Activated naive CD8-positive, alpha-beta T cell treated with anti-CD3 and anti-CD28 coated beads, Interleukin-2, amount 10 ng/mL, durations not matched to agents 7 days and 5 days (primary cell): ENCODE measurements at regions not wholly inside any gene's neighbourhood (a gene's known extent, or its start where the extent isn't known, plus 50 kb on each side); places are given as distances from the start of the nearest gene placed in this dataset.

ENCODE experiments used
- ATAC-seq: fragments of 150-1000 bp; cut with Tn5 transposase; one replicate; pipeline ENCODE4 v1.10.0; 2021; ENCODE audit warnings: low read depth, moderate library complexity
- POLR2A ChIA-PET: fragments of 350-600 bp; sonication (Branson Sonifier 250); formaldehyde crosslinking; loops from one replicate; lab custom pipeline; 2021; ENCODE audit warnings: antibody characterized with exemption; lab: Charles Lee
- DNase-seq: peaks from one replicate; pipeline ENCODE4 v3.0.0; 2021
- H3K27ac Mint-ChIP-seq: one replicate; pipeline ENCODE4 v1.8.0; 2022; ENCODE audit warnings: mild to moderate bottlenecking, mixed read lengths
- H3K27me3 Mint-ChIP-seq: one replicate; pipeline ENCODE4 v1.8.0; 2022; ENCODE audit warnings: mild to moderate bottlenecking, moderate library complexity, mixed read lengths
- H3K36me3 Mint-ChIP-seq: one replicate; pipeline ENCODE4 v1.8.0; 2021; ENCODE audit warnings: mild to moderate bottlenecking, mixed read lengths
- H3K4me1 Mint-ChIP-seq: one replicate; pipeline ENCODE4 v1.8.0; 2021; ENCODE audit warnings: mixed read lengths
- H3K4me3 Mint-ChIP-seq: one replicate; pipeline ENCODE4 v1.8.0; 2022; ENCODE audit warnings: mild to moderate bottlenecking, moderate library complexity, mixed read lengths
- H3K9me3 Mint-ChIP-seq: one replicate; pipeline ENCODE4 v1.8.0; 2021; ENCODE audit warnings: mixed read lengths

DNA sequence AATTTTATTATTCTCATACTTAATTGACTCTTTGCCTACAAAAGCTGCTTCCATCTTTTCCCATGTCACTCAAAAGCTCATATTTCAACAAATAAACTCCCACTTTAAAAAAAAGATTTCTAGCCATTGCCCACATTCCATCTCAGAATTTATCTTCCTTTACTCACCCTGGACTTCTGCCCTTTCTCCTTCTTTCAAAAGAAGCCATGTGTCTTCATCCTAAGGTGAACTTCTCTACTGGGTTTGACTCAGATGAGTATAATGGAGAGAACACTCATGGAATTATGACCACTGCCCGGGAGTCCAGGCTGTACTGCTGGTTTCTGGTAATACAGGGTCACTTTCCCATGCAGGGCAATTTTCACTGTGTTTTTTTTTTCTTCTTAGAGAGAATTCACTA lies 548.5 kb upstream of the ZNF462 start:
- H3K9me3 Mint-ChIP-seq: peaks cover 3% of the 10 kb centered on the region
- no peaks in the 10 kb centered on the region for H3K4me1 Mint-ChIP-seq
- ATAC-seq: no peak
- H3K27ac Mint-ChIP-seq: no peak overlapping the region
- H3K36me3 Mint-ChIP-seq: no peaks in the 10 kb centered on the region
- POLR2A ChIA-PET: no interaction called here
- H3K4me3 Mint-ChIP-seq: no peak overlapping the region
- DNase-seq: no peak
- no peaks in the 10 kb centered on the region for H3K27me3 Mint-ChIP-seq

DNA sequence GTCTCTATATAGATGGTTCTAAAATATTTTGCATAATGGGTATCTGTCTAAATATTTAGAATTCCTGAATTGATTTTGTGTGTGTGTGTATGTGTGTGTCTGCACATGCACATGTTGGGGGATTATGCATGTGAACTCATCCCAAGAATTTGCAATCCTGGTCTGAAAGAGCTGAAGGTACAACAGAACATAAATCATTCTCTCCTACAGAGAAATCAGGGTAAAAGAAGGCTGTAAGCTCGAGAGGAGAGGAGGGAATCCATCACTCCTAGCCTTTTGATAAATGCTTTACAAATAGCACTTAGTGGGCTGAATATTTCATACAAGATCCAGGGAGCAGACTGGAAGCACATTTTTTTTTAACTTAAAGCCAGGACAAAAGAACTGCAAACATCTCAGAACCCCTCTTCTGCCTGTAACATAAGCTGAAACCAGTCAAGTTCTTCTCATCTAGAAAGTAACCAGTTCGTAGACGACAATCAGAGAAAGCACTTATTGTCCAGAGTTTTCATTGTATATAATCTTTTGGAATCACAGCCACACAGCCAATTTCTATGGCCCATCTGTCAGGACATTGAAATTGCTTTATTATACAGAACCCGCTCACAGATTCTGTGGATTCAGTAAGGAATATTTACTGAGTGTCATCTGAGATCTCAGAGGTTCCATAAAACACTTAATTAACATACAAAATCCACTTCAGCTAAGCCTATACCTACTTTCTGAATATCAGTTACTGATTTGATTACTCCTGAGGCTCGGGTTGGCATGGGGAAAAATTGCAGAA lies 541.4 kb upstream of the ZNF462 start:
- Mint-ChIP-seq H3K27me3 (no peaks in the 10 kb centered on the region), H3K4me3 (no peak overlapping the region), H3K36me3 (no peaks in the 10 kb centered on the region), H3K27ac (no peak overlapping the region), H3K9me3 (no peaks in the 10 kb centered on the region), H3K4me1 (no peaks in the 10 kb centered on the region)
- DNase-seq (no peak), ATAC-seq (no peak)
- POLR2A ChIA-PET: no interaction called here

DNA sequence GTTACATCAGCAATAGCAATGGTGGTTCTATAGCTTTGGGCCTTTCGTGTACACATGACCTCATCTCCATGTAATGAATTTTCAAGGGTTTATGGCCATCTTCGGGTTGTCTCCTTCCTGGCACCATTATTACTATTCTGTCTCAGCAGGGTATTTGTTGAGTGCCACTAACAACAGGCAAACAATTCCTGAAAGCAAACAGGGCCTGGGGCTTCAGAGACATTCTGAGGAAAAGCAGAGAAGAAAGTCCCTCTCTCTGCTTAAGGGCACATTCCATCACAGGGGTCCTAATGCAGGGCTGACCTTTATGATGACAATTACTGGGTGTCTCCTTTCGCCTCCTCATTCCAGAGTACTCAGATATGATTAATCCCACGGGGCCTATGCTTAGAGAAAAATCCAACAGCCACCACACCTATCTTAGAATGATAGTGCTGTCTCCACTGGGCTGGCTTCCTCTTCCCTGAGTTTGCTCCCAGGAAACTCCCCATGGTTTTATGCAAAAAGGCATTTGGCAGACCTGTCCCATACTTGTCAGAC lies 540.2 kb upstream of the ZNF462 start:
- Mint-ChIP-seq H3K27ac (no peak overlapping the region), H3K36me3 (no peaks in the 10 kb centered on the region), H3K9me3 (no peaks in the 10 kb centered on the region), H3K4me1 (no peaks in the 10 kb centered on the region), H3K4me3 (no peak overlapping the region), H3K27me3 (no peaks in the 10 kb centered on the region)
- DNase-seq: no peak
- POLR2A ChIA-PET: no interaction called here
- ATAC-seq: no peak

DNA sequence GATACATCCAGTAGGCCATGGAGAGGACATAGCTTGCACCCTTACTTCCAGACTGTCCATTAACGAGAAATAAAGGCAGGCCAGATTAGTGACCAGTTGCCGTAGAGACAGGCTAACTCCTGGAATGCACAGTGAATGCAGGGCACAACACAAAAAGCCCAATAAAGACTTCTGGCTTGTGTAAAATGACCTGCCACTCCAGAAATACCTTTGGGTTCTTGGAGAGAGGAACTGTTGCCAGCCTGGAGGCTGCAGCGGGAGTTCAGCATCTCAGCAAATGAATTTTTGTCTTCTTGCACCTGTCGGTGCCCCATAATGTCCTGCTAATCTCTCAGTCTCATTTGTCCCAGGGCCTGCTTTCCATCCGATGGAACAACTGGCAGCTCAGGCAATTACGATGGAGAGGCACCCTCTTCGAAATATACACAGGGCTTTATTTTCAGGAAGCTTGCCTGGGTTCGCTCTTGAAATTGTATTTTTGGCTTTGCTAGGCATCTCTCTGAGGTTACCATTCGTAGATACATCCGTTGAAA lies 538.8 kb upstream of the ZNF462 start:
- Mint-ChIP-seq H3K27ac (no peak overlapping the region), H3K4me1 (no peaks in the 10 kb centered on the region), H3K27me3 (no peaks in the 10 kb centered on the region), H3K36me3 (no peaks in the 10 kb centered on the region), H3K9me3 (no peaks in the 10 kb centered on the region), H3K4me3 (no peak overlapping the region)
- POLR2A ChIA-PET: no interaction called here
- DNase-seq: no peak
- ATAC-seq: no peak

DNA sequence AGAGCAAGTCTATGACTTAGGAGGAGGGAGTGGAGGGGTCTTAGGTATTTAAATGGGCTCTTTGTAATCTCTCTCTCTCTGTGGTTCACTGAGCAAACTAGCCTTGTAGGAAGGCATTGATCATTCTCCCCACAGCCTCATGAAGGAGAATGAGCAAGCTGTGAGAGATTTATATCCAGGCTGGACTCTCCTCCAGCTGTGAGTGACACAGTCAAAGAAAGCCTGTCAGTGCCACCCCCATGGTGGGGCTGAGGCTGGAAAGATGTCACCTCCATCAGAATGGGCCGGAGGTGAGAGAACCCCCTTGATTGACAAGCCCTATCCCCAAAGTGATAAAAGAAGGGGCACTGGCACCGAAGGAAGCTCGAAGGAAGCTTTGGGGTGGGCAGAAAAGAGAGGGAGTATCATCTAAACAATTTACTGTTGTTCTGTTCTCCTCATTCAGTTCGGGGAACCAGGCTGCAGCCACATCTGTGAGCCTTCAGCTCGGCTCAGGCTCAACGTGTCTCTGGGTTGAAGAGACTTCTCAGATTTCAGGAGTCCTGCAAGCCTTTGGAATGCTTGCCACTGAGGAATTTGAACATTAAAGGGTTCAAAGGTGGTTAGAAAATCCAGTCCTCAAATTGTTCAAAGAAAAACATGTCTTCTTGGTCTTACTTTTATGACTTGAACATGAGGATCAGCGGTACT lies 538.2 kb upstream of the ZNF462 start:
- POLR2A ChIA-PET: no interaction called here
- Mint-ChIP-seq H3K4me1 (no peaks in the 10 kb centered on the region), H3K27me3 (no peaks in the 10 kb centered on the region), H3K36me3 (no peaks in the 10 kb centered on the region), H3K9me3 (no peaks in the 10 kb centered on the region), H3K27ac (no peak overlapping the region), H3K4me3 (no peak overlapping the region)
- ATAC-seq: no peak
- DNase-seq: no peak

DNA sequence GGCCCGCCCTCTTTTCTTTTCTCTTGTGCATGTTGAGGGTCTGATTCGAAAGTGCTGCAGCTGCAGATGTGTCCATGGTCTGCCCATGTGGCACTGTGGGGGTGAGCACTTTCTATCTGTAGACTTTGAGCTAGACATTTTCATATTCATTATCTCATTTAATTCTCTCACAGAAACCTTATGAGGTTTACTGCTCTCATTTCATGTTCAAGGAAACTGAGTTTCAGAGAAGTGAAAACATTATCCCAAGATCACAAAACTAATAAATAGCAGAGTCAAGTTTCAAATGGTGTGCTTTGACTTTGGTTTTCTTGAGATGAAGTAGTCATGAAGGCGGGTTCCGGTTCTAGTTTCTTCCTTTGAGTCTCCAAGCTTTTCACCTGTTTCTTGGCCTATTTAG lies 536.5 kb upstream of the ZNF462 start:
- no peaks in the 10 kb centered on the region for H3K4me1 Mint-ChIP-seq
- POLR2A ChIA-PET: no interaction called here

DNA sequence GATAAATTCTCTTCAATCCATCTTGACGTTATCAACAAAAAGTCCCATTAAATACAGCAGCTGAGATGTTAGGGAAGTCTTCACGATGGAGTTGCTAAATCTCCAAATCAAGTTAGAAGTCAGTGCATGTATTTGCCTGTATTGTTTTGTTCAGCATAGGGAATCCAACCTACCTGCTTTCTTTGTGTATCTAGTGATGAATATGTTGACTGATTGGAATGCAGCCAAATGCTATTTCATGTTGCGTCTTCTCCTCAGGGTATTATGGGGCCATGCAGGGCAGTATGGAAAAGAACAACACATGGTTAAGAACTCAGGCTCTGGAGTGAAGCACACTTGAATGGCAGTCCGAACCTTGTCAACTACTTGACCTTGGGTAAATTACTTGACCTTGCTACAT lies 529.5 kb upstream of the ZNF462 start:
- no peak overlapping the region for H3K4me3 Mint-ChIP-seq
- H3K27ac Mint-ChIP-seq: no peak overlapping the region
- peaks cover 1% of the 10 kb centered on the region for H3K9me3 Mint-ChIP-seq
- ATAC-seq (no peak), DNase-seq (no peak)
- POLR2A ChIA-PET: no interaction called here
- H3K4me1 Mint-ChIP-seq: no peaks in the 10 kb centered on the region
- H3K36me3 Mint-ChIP-seq: no peaks in the 10 kb centered on the region
- no peaks in the 10 kb centered on the region for H3K27me3 Mint-ChIP-seq

More for the DNA sequence above, 536.5 kb upstream of the ZNF462 start:
- Mint-ChIP-seq H3K36me3 (no peaks in the 10 kb centered on the region), H3K4me3 (no peak overlapping the region), H3K9me3 (no peaks in the 10 kb centered on the region), H3K27ac (no peak overlapping the region), H3K27me3 (no peaks in the 10 kb centered on the region)
- no peak for ATAC-seq
- no peak for DNase-seq

DNA sequence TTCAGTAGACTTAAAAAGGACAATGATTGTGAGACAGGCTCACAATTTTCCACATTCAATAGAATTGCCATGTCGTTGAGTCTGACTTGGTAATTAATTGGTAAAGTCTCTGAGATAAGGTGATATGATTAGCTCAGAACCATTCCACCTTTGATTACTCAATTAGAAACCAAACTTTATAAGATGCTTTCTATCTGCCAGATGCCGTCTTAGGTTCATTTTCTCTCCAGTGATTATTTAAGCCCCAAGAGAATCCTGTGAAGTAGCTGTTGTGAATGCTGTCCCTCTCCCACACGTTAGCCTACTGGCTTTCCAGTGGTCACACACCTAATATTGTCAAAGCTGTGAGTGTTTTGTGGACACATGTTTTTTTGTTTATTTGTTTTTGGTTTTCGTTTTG lies 528.9 kb upstream of the ZNF462 start:
- POLR2A ChIA-PET: no interaction called here
- Mint-ChIP-seq H3K27me3 (no peaks in the 10 kb centered on the region), H3K9me3 (peaks cover 1% of the 10 kb centered on the region), H3K36me3 (no peaks in the 10 kb centered on the region), H3K4me1 (no peaks in the 10 kb centered on the region), H3K4me3 (no peak overlapping the region), H3K27ac (no peak overlapping the region)
- DNase-seq: no peak
- ATAC-seq: no peak

DNA sequence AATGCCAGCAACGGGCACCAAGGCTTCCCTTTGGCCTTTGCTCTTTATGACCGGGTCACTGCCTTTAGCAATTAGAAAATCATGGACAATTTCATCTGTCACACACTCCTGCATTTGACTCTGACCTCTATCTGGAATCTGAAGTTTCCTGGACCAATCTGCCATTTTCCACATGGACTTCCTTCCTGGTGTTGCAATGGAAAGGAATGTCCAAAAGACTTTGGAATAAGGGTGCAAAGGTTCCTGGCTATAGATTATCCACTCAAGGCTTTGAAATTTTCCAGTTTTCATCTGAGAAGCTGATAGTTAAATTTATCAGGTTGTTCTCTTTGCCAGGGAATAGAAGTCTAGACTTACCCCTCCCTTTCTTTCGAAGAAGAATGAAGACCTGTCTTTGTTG lies 523.1 kb upstream of the ZNF462 start:
- H3K27ac Mint-ChIP-seq: no peak overlapping the region
- POLR2A ChIA-PET: no interaction called here
- DNase-seq: no peak
- H3K36me3 Mint-ChIP-seq: no peaks in the 10 kb centered on the region
- ATAC-seq: no peak
- H3K9me3 Mint-ChIP-seq: no peaks in the 10 kb centered on the region
- H3K4me3 Mint-ChIP-seq: no peak overlapping the region
- H3K27me3 Mint-ChIP-seq: no peaks in the 10 kb centered on the region
- no peaks in the 10 kb centered on the region for H3K4me1 Mint-ChIP-seq

DNA sequence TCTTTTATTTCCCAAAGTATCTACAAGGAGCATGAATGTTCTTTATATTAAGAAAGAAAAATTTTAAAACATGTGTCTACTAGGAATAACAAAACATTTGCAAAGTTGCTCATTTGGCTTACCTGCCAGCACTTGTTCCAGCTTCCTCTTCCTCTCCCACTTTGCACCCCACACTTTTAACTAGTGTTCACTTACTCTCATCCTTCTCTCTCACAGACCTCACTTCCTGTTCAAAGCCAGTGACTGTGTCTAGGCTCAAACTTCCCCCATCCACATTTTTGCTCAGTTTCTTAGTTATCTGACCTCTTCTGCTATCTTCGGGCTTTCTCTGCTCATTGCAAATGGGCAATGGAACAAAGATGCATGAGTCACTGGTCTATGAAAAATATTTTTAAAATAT lies 512.2 kb upstream of the ZNF462 start:
- POLR2A ChIA-PET: interaction anchor here (0.8 kb wide), 1 partner anchor 9 kb away, joined by 3 read pairs; no protein-coding TSS in a partner anchor
- no peak for ATAC-seq
- no peaks in the 10 kb centered on the region for H3K4me1 Mint-ChIP-seq
- DNase-seq: no peak
- no peaks in the 10 kb centered on the region for H3K27me3 Mint-ChIP-seq
- peaks cover 1% of the 10 kb centered on the region for H3K9me3 Mint-ChIP-seq
- H3K4me3 Mint-ChIP-seq: no peak overlapping the region
- H3K36me3 Mint-ChIP-seq: no peaks in the 10 kb centered on the region
- no peak overlapping the region for H3K27ac Mint-ChIP-seq

DNA sequence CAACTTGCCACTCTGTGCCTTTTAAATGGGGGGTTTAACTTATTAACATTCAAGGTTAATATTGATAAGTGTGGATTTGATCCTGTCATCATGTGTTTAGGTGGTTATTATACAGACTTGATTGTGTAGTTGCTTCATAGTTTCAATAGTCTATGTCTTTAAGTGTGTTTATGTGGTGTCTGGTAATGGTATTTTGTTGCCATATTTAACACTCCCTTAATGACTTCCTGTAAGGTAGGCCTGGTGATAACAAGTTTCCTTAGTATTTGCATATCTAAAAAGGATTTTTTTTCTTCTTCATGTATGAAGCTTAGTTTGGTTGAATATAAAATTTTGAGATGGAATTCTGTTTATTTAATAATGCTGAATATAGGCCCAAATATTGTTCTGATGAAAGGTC lies 506.0 kb upstream of the ZNF462 start:
- Mint-ChIP-seq H3K4me3 (no peak overlapping the region), H3K36me3 (no peaks in the 10 kb centered on the region), H3K27me3 (no peaks in the 10 kb centered on the region), H3K4me1 (no peaks in the 10 kb centered on the region), H3K9me3 (peaks cover 6% of the 10 kb centered on the region), H3K27ac (no peak overlapping the region)
- POLR2A ChIA-PET: no interaction called here
- no peak for DNase-seq
- ATAC-seq: no peak

DNA sequence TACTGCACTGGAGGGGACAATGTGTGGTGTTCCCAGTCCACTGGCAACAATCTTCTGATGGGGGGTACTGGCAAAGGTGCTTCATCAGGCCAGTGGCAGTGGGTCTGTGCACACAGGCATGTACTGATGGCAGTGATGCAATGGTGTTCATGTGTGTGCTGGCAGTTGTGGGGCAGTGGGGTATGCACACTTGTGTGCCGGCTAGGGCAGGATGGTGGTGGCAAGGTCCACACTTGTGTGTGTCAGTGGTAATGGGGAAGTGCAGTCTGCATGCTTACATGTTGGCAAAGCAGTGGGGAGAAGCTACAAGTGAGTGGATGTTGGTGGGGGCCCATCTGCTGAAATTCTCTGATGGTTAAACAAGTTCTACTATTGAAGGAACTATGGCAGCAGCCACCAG lies 504.6 kb upstream of the ZNF462 start:
- DNase-seq (no peak), ATAC-seq (no peak)
- no peak overlapping the region for H3K27ac Mint-ChIP-seq
- H3K36me3 Mint-ChIP-seq: no peaks in the 10 kb centered on the region
- no peak overlapping the region for H3K4me3 Mint-ChIP-seq
- no peaks in the 10 kb centered on the region for H3K4me1 Mint-ChIP-seq
- peaks cover 6% of the 10 kb centered on the region for H3K9me3 Mint-ChIP-seq
- H3K27me3 Mint-ChIP-seq: no peaks in the 10 kb centered on the region
- POLR2A ChIA-PET: no interaction called here

DNA sequence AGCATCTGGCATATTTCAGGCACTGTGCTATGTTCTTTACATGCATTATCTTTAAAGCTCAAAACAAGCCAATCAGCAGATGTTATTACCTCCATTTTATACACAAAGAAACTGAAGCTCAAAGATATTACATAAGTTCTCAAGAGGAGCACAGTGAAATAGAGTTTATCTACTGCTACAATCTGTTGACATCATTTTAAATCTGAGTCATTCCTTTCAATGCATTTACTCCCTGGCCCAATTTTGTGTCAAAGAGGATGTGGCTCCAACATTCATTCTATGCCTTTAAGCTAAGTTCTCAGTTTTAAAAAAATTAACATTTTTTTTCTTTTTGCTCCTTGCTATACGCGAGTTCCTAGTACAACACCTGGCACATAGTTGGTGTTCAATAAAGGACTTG lies 486.3 kb upstream of the ZNF462 start:
- Mint-ChIP-seq H3K27ac (no peak overlapping the region), H3K36me3 (no peaks in the 10 kb centered on the region), H3K27me3 (no peaks in the 10 kb centered on the region), H3K4me1 (no peaks in the 10 kb centered on the region), H3K9me3 (peaks cover 4% of the 10 kb centered on the region), H3K4me3 (no peak overlapping the region)
- DNase-seq: no peak
- POLR2A ChIA-PET: no interaction called here
- no peak for ATAC-seq

DNA sequence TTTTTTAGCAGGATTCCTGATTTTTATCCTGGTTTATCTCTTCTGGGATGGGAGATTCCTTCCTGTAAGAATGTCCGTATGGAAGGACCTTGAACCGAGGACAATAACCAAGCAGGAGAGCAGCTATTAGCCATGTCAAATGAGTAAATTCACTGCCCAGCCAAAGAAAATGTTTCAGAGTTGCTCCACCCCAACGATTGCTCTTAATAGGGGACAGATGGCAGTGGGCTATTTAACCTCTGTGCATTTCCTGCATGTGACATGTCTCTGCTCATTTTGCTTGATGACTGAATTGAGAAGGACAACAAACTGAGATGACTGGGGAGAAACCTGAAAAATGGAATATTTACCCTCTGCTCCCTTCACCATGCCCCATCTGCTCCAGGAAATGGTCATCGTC lies 479.9 kb upstream of the ZNF462 start:
- Mint-ChIP-seq H3K27me3 (no peaks in the 10 kb centered on the region), H3K27ac (no peak overlapping the region), H3K4me1 (no peaks in the 10 kb centered on the region), H3K4me3 (no peak overlapping the region), H3K9me3 (no peaks in the 10 kb centered on the region), H3K36me3 (no peaks in the 10 kb centered on the region)
- POLR2A ChIA-PET: no interaction called here
- DNase-seq (no peak), ATAC-seq (no peak)
